SK-N-SH (cell line): ENCODE measurements at regions not wholly inside any gene's neighbourhood (a gene's known extent, or its start where the extent isn't known, plus 50 kb on each side); places are given as distances from the start of the nearest gene placed in this dataset.

Experiments used
- CTCF ChIA-PET: fragments of 300-600, 350-600 bp; formaldehyde crosslinking; extraction: SDS; loops from one replicate; lab custom pipeline; 2021; lab: Yijun Ruan, JAX
- POLR2A ChIA-PET: fragments of 350-600 bp; sonication (Branson Sonifier 250); formaldehyde crosslinking; extraction: SDS; loops from one replicate; lab custom pipeline; 2020; ENCODE audit warnings: antibody characterized with exemption, inconsistent platforms; lab: Yijun Ruan, JAX
- DNase-seq: peaks from one replicate; pipeline ENCODE4 v3.0.0; 2012
- H2AFZ ChIP-seq: fragments of 200-600 bp; sonication (generic); 2 replicates; pipeline ENCODE4 v1.8.1; 2016; ENCODE audit warnings: antibody characterized with exemption, mild to moderate bottlenecking, low read depth
- H3F3A ChIP-seq: fragments of 200-600 bp; sonication (generic); replicated peaks from 2 replicates; pipeline ENCODE3; 2016; ENCODE audit warnings: antibody characterized with exemption, mild to moderate bottlenecking; ENCODE audit not compliant: insufficient read depth
- H3K27ac ChIP-seq, 2 experiments: fragments of 200-500 bp in 1 of 2; fragments of 200-600 bp in 1 of 2; sonication (Bioruptor generic) in 1 of 2; sonication (generic), shearing (Covaris generic) in 1 of 2; 2 replicates each; pipeline versions ENCODE4 v1.5.1 to v1.6.1; 2014 to 2016; ENCODE audit warnings: low read depth in 2 of 2, inconsistent platforms in 1 of 2, low read length in 1 of 2, mild to moderate bottlenecking in 1 of 2, mixed read lengths in 1 of 2
- H3K27me3 ChIP-seq: fragments of 200-600 bp; sonication (generic), shearing (Covaris generic); 2 replicates; pipeline ENCODE4 v1.6.1; 2016; ENCODE audit warnings: mixed run types; ENCODE audit not compliant: insufficient read depth
- H3K36me3 ChIP-seq, 2 experiments: fragments of 200-500 bp in 1 of 2; fragments of 200-600 bp in 1 of 2; sonication (Bioruptor generic) in 1 of 2; sonication (generic) in 1 of 2; replicated peaks in 1 of 2; 2 replicates each; pipeline versions ENCODE3 to v1.5.1; 2014 to 2016; ENCODE audit warnings: low read length in 1 of 2, mild to moderate bottlenecking in 1 of 2; ENCODE audit not compliant: insufficient read depth in 2 of 2, control insufficient read depth in 1 of 2
- H3K4me1 ChIP-seq, 2 experiments: fragments of 200-500 bp in 1 of 2; fragments of 200-600 bp in 1 of 2; sonication (Bioruptor generic) in 1 of 2; sonication (generic), shearing (Covaris generic) in 1 of 2; 2 replicates each; pipeline versions ENCODE4 v1.5.1 to v1.6.1; 2014 to 2016; ENCODE audit warnings: low read depth in 1 of 2, low read length in 1 of 2, mixed run types in 1 of 2; ENCODE audit not compliant: insufficient read depth in 2 of 2, control insufficient read depth in 1 of 2
- H3K4me2 ChIP-seq: fragments of 200-600 bp; sonication (generic), shearing (Covaris generic); 2 replicates; pipeline ENCODE4 v1.6.1; 2017; ENCODE audit warnings: mixed run types
- H3K4me3 ChIP-seq, 2 experiments: fragments of 200-500 bp in 1 of 2; fragments of 200-600 bp in 1 of 2; sonication (Bioruptor generic) in 1 of 2; sonication (generic), shearing (Covaris generic) in 1 of 2; 2 replicates each; pipeline versions ENCODE4 v1.5.1 to v1.8.1; 2014 to 2016; ENCODE audit warnings: low read depth in 2 of 2, inconsistent platforms in 1 of 2, low read length in 1 of 2, mild to moderate bottlenecking in 1 of 2, mixed read lengths in 1 of 2, moderate library complexity in 1 of 2
- H3K79me2 ChIP-seq: fragments of 200-600 bp; sonication (generic); 2 replicates; pipeline ENCODE4 v1.8.1; 2017; ENCODE audit warnings: mild to moderate bottlenecking; ENCODE audit not compliant: insufficient read depth
- H3K9ac ChIP-seq: fragments of 200-600 bp; sonication (generic); 2 replicates; pipeline ENCODE4 v1.6.1; 2017; ENCODE audit warnings: mixed run types
- H3K9me2 ChIP-seq: fragments of 200-600 bp; sonication (generic); 2 replicates; pipeline ENCODE4 v1.6.1; 2017; ENCODE audit warnings: mixed run types
- H3K9me3 ChIP-seq: fragments of 200-600 bp; sonication (generic); 2 replicates; pipeline ENCODE4 v1.6.1; 2017; ENCODE audit warnings: mixed run types, mild to moderate bottlenecking, moderate library complexity
- H4K20me1 ChIP-seq: fragments of 200-600 bp; sonication (generic); 2 replicates; pipeline ENCODE4 v1.6.1; 2017; ENCODE audit warnings: mild to moderate bottlenecking, mixed run types; ENCODE audit not compliant: insufficient read depth
- FOXJ3 ChIP-seq: sonication (generic); formaldehyde crosslinking; IDR thresholded peaks from 2 replicates; pipeline ENCODE4 v1.5.1; 2020; ENCODE audit warnings: mild to moderate bottlenecking, missing genetic modification reagents
- IRF3 ChIP-seq: fragments of 150-350 bp; IDR thresholded peaks from 2 replicates; pipeline ENCODE4 v1.6.1; 2016; ENCODE audit warnings: mild to moderate bottlenecking, low read depth, low read length
- JUND ChIP-seq: IDR thresholded peaks from 2 replicates; pipeline ENCODE4 v1.4.0; 2012
- NRF1 ChIP-seq: IDR thresholded peaks from 2 replicates; pipeline ENCODE4 v1.6.1; 2012; ENCODE audit warnings: low read depth, mild to moderate bottlenecking, low read length
- PBX3 ChIP-seq: IDR thresholded peaks from 2 replicates; pipeline ENCODE4; 2012
- REST ChIP-seq: IDR thresholded peaks from 2 replicates; pipeline ENCODE4 v1.6.1; 2012; ENCODE audit warnings: mild to moderate bottlenecking, low read depth, low read length, moderate library complexity
- SMC3 ChIP-seq: IDR thresholded peaks from 2 replicates; pipeline ENCODE4 v1.6.1; 2012; ENCODE audit warnings: low read depth, low read length, improper control_type of control experiment
- TAF1 ChIP-seq: IDR thresholded peaks from 2 replicates; pipeline ENCODE4 v1.6.1; 2012; ENCODE audit warnings: low read depth, mild to moderate bottlenecking, low read length, moderate library complexity, borderline replicate concordance
- TEAD4 ChIP-seq: IDR thresholded peaks from 2 replicates; pipeline ENCODE4 v1.4.0; 2012; ENCODE audit warnings: mild to moderate bottlenecking, borderline replicate concordance; ENCODE audit not compliant: insufficient read depth
- YY1 ChIP-seq: IDR thresholded peaks from 2 replicates; pipeline ENCODE4 v1.4.0; 2012; ENCODE audit warnings: low read depth, mild to moderate bottlenecking
- ZBTB33 ChIP-seq: IDR thresholded peaks from 2 replicates; pipeline ENCODE4 v1.4.0; 2012; ENCODE audit warnings: low read depth, borderline replicate concordance
- WGBS: methylation state at CpG from one replicate; pipeline ENCODE4 v1.1.6; 2017; ENCODE audit warnings: low lambda C conversion rate; 5-methylcytosine and 5-hydroxymethylcytosine counted together

GRCh38 chr12:28828318-28828717 lies 320.8 kb upstream of the FAR2 start:
- H3K4me3 ChIP-seq, result no peak overlapping the region
- no peak overlapping the region for H3K9ac ChIP-seq
- POLR2A ChIA-PET, result no interaction called here
- CTCF ChIA-PET, result no interaction called here
- H3K79me2 ChIP-seq, result no peaks in the 10 kb centered on the region
- no peaks in the 10 kb centered on the region for H3F3A ChIP-seq
- H3K9me3 ChIP-seq, result no peaks in the 10 kb centered on the region; the same call in 1 of the 2 replicates
- no peak overlapping the region for H2AFZ ChIP-seq
- no peaks in the 10 kb centered on the region for H4K20me1 ChIP-seq
- no peak for DNase-seq
- WGBS, result 85% methylated on average over 2 of the region's 2 CpGs
- no peak overlapping the region for H3K4me2 ChIP-seq
- H3K4me1 ChIP-seq, result no peaks in the 10 kb centered on the region
- H3K27me3 ChIP-seq, result no peaks in the 10 kb centered on the region; the same call in 1 of the 2 replicates
- H3K36me3 ChIP-seq, result no peaks in the 10 kb centered on the region
- H3K9me2 ChIP-seq, result no peaks in the 10 kb centered on the region
- no peak overlapping the region for H3K27ac ChIP-seq
- TF ChIP-seq TAF1, result no peak
- no peak for TF ChIP-seq TEAD4
- no peak for TF ChIP-seq YY1
- TF ChIP-seq IRF3, result no peak
- TF ChIP-seq SMC3, result no peak
- no peak for TF ChIP-seq FOXJ3 (CRISPR knock-in tag)
- TF ChIP-seq NRF1, result no peak
- no peak for TF ChIP-seq PBX3
- no peak for TF ChIP-seq JUND
- no peak for TF ChIP-seq REST
- no peak for TF ChIP-seq ZBTB33
- TF ChIP-seq, all 33 proteins: peak for 0
